ENCODE measurements at regions not wholly inside any gene's neighbourhood (a gene's known extent, or its start where the extent isn't known, plus 50 kb on each side); places are given as distances from the start of the nearest gene placed in this dataset.

DNA sequence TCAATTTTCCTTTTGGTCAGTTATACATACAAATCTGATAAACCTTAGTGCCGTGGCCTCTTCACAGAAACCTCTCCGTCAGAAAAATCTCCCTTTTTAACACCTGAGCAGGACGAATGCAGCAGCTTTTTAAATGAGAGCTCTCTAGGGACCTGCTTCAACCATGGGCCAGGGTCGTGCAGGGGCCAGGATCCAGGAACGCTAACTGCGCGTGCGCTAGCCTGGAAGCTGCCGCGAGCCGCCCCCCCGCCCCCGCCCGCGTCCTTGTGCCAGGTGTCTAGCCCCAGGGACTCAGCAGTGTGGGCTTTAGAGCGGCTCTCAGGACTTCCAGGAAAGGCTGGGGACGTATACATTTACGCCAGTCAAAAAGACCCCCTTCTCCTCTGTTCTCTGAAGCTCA lies 136.8 kb upstream of the FMN2 start:
- no peak overlapping the region for H3K4me2 ChIP-seq
- H3K27me3 Mint-ChIP-seq (ENCODE audit: insufficient read depth, low read depth, poor library complexity): peaks cover 2% of the 10 kb centered on the region
- TF ChIP-seq JUNB (IDR thresholded peaks at IDR 0.05; ENCODE audit: unreplicated experiment) (no peak), ZNF114 (CRISPR knock-in tag; IDR thresholded peaks at IDR 0.05) (no peak), EZH2 (IDR thresholded peaks at IDR 0.05; ENCODE audit: low read depth, unreplicated experiment) (no peak), EZH2phosphoT487 (IDR thresholded peaks at IDR 0.05; ENCODE audit: unreplicated experiment) (no peak), NANOG (IDR thresholded peaks at IDR 0.05; ENCODE audit: borderline replicate concordance) (no peak), ZNF462 (CRISPR knock-in tag; IDR thresholded peaks at IDR 0.05) (no peak), POLR2AphosphoS5 (IDR thresholded peaks at IDR 0.05; ENCODE audit: low read depth) (no peak), CREB1 (CRISPR knock-in tag; IDR thresholded peaks at IDR 0.05; ENCODE audit: low read depth) (no peak), ZNF331 (CRISPR knock-in tag; IDR thresholded peaks at IDR 0.05; ENCODE audit: low read depth) (no peak), STAT1 (IDR thresholded peaks at IDR 0.05; ENCODE audit: unreplicated experiment) (no peak)
- TF ChIP-seq, protein P1, sequence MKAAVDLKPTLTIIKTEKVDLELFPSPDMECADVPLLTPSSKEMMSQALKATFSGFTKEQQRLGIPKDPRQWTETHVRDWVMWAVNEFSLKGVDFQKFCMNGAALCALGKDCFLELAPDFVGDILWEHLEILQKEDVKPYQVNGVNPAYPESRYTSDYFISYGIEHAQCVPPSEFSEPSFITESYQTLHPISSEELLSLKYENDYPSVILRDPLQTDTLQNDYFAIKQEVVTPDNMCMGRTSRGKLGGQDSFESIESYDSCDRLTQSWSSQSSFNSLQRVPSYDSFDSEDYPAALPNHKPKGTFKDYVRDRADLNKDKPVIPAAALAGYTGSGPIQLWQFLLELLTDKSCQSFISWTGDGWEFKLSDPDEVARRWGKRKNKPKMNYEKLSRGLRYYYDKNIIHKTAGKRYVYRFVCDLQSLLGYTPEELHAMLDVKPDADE (IDR thresholded peaks at IDR 0.05): no peak
- TF ChIP-seq, protein P2, sequence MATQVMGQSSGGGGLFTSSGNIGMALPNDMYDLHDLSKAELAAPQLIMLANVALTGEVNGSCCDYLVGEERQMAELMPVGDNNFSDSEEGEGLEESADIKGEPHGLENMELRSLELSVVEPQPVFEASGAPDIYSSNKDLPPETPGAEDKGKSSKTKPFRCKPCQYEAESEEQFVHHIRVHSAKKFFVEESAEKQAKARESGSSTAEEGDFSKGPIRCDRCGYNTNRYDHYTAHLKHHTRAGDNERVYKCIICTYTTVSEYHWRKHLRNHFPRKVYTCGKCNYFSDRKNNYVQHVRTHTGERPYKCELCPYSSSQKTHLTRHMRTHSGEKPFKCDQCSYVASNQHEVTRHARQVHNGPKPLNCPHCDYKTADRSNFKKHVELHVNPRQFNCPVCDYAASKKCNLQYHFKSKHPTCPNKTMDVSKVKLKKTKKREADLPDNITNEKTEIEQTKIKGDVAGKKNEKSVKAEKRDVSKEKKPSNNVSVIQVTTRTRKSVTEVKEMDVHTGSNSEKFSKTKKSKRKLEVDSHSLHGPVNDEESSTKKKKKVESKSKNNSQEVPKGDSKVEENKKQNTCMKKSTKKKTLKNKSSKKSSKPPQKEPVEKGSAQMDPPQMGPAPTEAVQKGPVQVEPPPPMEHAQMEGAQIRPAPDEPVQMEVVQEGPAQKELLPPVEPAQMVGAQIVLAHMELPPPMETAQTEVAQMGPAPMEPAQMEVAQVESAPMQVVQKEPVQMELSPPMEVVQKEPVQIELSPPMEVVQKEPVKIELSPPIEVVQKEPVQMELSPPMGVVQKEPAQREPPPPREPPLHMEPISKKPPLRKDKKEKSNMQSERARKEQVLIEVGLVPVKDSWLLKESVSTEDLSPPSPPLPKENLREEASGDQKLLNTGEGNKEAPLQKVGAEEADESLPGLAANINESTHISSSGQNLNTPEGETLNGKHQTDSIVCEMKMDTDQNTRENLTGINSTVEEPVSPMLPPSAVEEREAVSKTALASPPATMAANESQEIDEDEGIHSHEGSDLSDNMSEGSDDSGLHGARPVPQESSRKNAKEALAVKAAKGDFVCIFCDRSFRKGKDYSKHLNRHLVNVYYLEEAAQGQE (IDR thresholded peaks at IDR 0.05; ENCODE audit: unreplicated experiment): no peak
- TF ChIP-seq, protein P3, sequence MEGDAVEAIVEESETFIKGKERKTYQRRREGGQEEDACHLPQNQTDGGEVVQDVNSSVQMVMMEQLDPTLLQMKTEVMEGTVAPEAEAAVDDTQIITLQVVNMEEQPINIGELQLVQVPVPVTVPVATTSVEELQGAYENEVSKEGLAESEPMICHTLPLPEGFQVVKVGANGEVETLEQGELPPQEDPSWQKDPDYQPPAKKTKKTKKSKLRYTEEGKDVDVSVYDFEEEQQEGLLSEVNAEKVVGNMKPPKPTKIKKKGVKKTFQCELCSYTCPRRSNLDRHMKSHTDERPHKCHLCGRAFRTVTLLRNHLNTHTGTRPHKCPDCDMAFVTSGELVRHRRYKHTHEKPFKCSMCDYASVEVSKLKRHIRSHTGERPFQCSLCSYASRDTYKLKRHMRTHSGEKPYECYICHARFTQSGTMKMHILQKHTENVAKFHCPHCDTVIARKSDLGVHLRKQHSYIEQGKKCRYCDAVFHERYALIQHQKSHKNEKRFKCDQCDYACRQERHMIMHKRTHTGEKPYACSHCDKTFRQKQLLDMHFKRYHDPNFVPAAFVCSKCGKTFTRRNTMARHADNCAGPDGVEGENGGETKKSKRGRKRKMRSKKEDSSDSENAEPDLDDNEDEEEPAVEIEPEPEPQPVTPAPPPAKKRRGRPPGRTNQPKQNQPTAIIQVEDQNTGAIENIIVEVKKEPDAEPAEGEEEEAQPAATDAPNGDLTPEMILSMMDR (conservative IDR thresholded peaks at IDR 0.05; ENCODE audit: low read depth in 2 of 2): no peak
- DNase-seq (ENCODE audit: low spot score) (no peak), ATAC-seq (no peak)
- no peak overlapping the region for H3K4me3 Mint-ChIP-seq
- no peaks in the 10 kb centered on the region for H3K27me3 ChIP-seq (ENCODE audit: insufficient read depth)
- no peaks in the 10 kb centered on the region for H3K4me1 Mint-ChIP-seq
- H3K9me2 ChIP-seq (ENCODE audit: insufficient read depth): no peaks in the 10 kb centered on the region
- H3K27ac ChIP-seq (ENCODE audit: low read depth): no peak overlapping the region
- H3K36me3 ChIP-seq (ENCODE audit: insufficient read depth): no peaks in the 10 kb centered on the region
- H4K20me1 ChIP-seq (replicated peaks; ENCODE audit: insufficient read depth): no peaks in the 10 kb centered on the region
- H3K4me3 ChIP-seq: no peak overlapping the region
- H3K9me3 Mint-ChIP-seq: no peaks in the 10 kb centered on the region
- no peaks in the 10 kb centered on the region for H3K36me3 Mint-ChIP-seq (ENCODE audit: low read depth)
- H3K4me1 ChIP-seq (ENCODE audit: insufficient read depth): no peaks in the 10 kb centered on the region
- no peak overlapping the region for H2AFZ ChIP-seq
- no peaks in the 10 kb centered on the region for H3K79me2 ChIP-seq (replicated peaks; ENCODE audit: insufficient read depth)
- H3F3A ChIP-seq (replicated peaks; ENCODE audit: low read depth): no peaks in the 10 kb centered on the region
- no peak overlapping the region for H3K27ac Mint-ChIP-seq

Data from GM23338 (cell line).